Gastroesophageal sphincter (tissue), 4 donors: ENCODE measurements at regions not wholly inside any gene's neighbourhood (a gene's known extent, or its start where the extent isn't known, plus 50 kb on each side); places are given as distances from the start of the nearest gene placed in this dataset.

Experiments used
- ATAC-seq: fragments of 150-250 bp; one replicate; pipeline ENCODE4 v1.9.1; 2016; ENCODE audit warnings: mild to moderate bottlenecking, moderate library complexity
- H3K27ac ChIP-seq, 4 donors: fragments of 200-600 bp; sonication (generic) in 3 of 4; 1 replicate in 3 of 4; 2 replicates in 1 of 4; pipeline ENCODE4 v1.5.1; 2016 to 2019
- H3K27me3 ChIP-seq: fragments of 200-600 bp; sonication (generic); one replicate; pipeline ENCODE4 v1.5.1; 2019
- H3K36me3 ChIP-seq, 2 donors: fragments of 200-600 bp; sonication (generic); one replicate each; pipeline ENCODE4 v1.5.1; 2019; ENCODE audit warnings: control low read depth in 1 of 2
- H3K4me1 ChIP-seq, 3 donors: fragments of 200-600 bp; sonication (generic); 1 replicate in 2 of 3; 2 replicates in 1 of 3; pipeline ENCODE4 v1.5.1; 2016 to 2019; ENCODE audit warnings: control low read depth in 2 of 3
- H3K4me3 ChIP-seq, 2 donors: fragments of 200-600 bp; sonication (generic); one replicate each; pipeline ENCODE4 v1.5.1; 2019; ENCODE audit warnings: mild to moderate bottlenecking in 1 of 2, moderate library complexity in 1 of 2
- H3K9me3 ChIP-seq, 3 donors: fragments of 200-600 bp; sonication (generic); one replicate each; pipeline ENCODE4 v1.5.1; 2017 to 2019; ENCODE audit warnings: control low read depth in 2 of 3
- CTCF ChIP-seq, 4 experiments: fragments of 200-600 bp in 2 of 4; fragments of 450-650 bp in 2 of 4; sonication (generic) in 1 of 4; IDR thresholded peaks; one replicate each; pipeline ENCODE4 v1.5.1; 2017 to 2019; ENCODE audit warnings: antibody characterized with exemption in 4 of 4, mild to moderate bottlenecking in 2 of 4, moderate library complexity in 2 of 4
- EP300 ChIP-seq: sonication (generic); formaldehyde crosslinking; IDR thresholded peaks from one replicate; pipeline ENCODE4 v1.6.1; 2017; ENCODE audit warnings: antibody characterized with exemption, mild to moderate bottlenecking
- POLR2A ChIP-seq, 2 donors: fragments of 450-650 bp; IDR thresholded peaks; one replicate each; pipeline ENCODE4 v1.6.1; 2017; ENCODE audit warnings: antibody characterized with exemption in 2 of 2, mild to moderate bottlenecking in 2 of 2, moderate library complexity in 1 of 2
- POLR2AphosphoS5 ChIP-seq: sonication (generic); formaldehyde crosslinking; IDR thresholded peaks from one replicate; pipeline ENCODE4 v1.6.1; 2017; ENCODE audit warnings: antibody characterized with exemption
- whole genome bisulfite sequencing, 2 donors: methylation state at CpG; one replicate each; pipeline ENCODE4 v1.1.5; 2018; ENCODE audit warnings: low coverage in 1 of 2; 5-methylcytosine and 5-hydroxymethylcytosine counted together
- small RNA-seq, 4 donors: library from RNA; depleted of rRNA; stranded (forward); fragments of <200 nt; gene quantifications; one replicate each; pipeline ENCODE3, GENCODE V24; 2016

GRCh38 chr2:181407171-181407570 lies 50.0 kb upstream of the ITGA4 start:
- Histone ChIP-seq H3K4me1 (no peaks in the 10 kb centered on the region), H3K27ac (no peak overlapping the region), H3K36me3 (no peaks in the 10 kb centered on the region), H3K27me3 (no peaks in the 10 kb centered on the region), H3K4me3 (no peak overlapping the region), H3K9me3 (no peaks in the 10 kb centered on the region)
- TF ChIP-seq POLR2AphosphoS5 (no peak), CTCF (IDR thresholded peaks at IDR 0.05) (no peak), EP300 (no peak), POLR2A (IDR thresholded peaks at IDR 0.05) (no peak)
- WGBS, 2 donors = 80 to 90% methylated on average over 2 to 3 of the region's 3 CpGs
- ATAC-seq = no peak

Small RNA genes in the stretch of these regions (small RNA-seq; reads per million reads assigned to genes)
- gene MIR4437 = 0 reads per million in 4 donors
